KMS-11 (cell line): ENCODE measurements at regions not wholly inside any gene's neighbourhood (a gene's known extent, or its start where the extent isn't known, plus 50 kb on each side); places are given as distances from the start of the nearest gene placed in this dataset.

ENCODE experiments used
- H2AFZ ChIP-seq: fragments of 200-600 bp; sonication (generic); 2 replicates; pipeline ENCODE4 v1.6.1; 2016; ENCODE audit warnings: antibody characterized with exemption, mixed run types, low read depth
- H3K27ac ChIP-seq: fragments of 200-600 bp; sonication (generic); 2 replicates; pipeline ENCODE4 v1.6.1; 2016; ENCODE audit warnings: mild to moderate bottlenecking, mixed run types
- H3K27me3 ChIP-seq: fragments of 200-600 bp; sonication (generic); 2 replicates; pipeline ENCODE4 v1.6.1; 2017; ENCODE audit warnings: mild to moderate bottlenecking, low read depth, mixed run types, moderate library complexity; ENCODE audit not compliant: insufficient read depth
- H3K36me3 ChIP-seq: fragments of 200-600 bp; sonication (generic); 2 replicates; pipeline ENCODE4 v1.6.1; 2017; ENCODE audit warnings: mild to moderate bottlenecking, mixed run types; ENCODE audit not compliant: insufficient read depth
- H3K4me1 ChIP-seq: fragments of 200-600 bp; sonication (generic); 2 replicates; pipeline ENCODE4 v1.6.1; 2016; ENCODE audit warnings: mild to moderate bottlenecking, low read depth, mixed run types; ENCODE audit not compliant: poor library complexity, severe bottlenecking
- H3K4me2 ChIP-seq: fragments of 200-600 bp; sonication (generic); 2 replicates; pipeline ENCODE4 v1.7.0; 2016; ENCODE audit warnings: mild to moderate bottlenecking, mixed run types
- H3K4me3 ChIP-seq: fragments of 200-600 bp; sonication (generic); IDR thresholded peaks from 2 replicates; pipeline ENCODE4 v1.6.1; 2017; ENCODE audit warnings: low read depth, low read length, mixed read lengths; ENCODE audit not compliant: insufficient read depth
- H3K79me2 ChIP-seq: fragments of 200-600 bp; sonication (generic); 2 replicates; pipeline ENCODE4 v1.6.1; 2016; ENCODE audit warnings: low read depth, mixed run types; ENCODE audit not compliant: insufficient read depth
- H3K9ac ChIP-seq: fragments of 200-600 bp; sonication (generic); 2 replicates; pipeline ENCODE4 v1.6.1; 2016; ENCODE audit warnings: mild to moderate bottlenecking, mixed run types
- H4K20me1 ChIP-seq: fragments of 200-600 bp; sonication (generic); 2 replicates; pipeline ENCODE4 v1.6.1; 2016; ENCODE audit warnings: mild to moderate bottlenecking, mixed run types; ENCODE audit not compliant: insufficient read depth
- TF ChIP-seq, protein P1 (sequence below): fragments of 200-600 bp; sonication (generic); conservative IDR thresholded peaks from 2 replicates; pipeline ENCODE4 v1.6.1; 2017; ENCODE audit warnings: low read depth, mild to moderate bottlenecking, antibody characterized with exemption, low read length, moderate library complexity, mixed read lengths

DNA sequence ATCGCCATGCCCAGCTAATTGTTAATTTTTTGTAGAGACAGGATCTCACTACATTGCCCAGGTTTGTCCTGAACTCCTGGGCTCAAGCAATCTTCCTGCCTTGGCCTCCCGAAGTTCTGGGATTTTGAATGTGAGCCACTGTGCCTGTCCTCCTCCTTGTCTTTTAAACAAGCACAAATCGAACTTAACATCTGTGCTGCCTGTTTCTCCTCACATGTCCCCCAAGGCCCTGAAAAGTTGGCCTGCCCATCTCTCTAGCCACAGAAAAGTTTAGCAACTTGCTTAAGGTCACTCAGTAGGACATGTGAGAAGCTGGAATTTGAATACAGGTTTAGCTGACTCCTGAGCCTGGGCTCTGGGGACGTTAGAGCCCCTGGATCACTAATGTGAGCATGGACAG is 115.7 kb upstream of the KCNG1 start:
- no peak overlapping the region for H2AFZ ChIP-seq
- H3K9ac ChIP-seq = no peak overlapping the region
- H4K20me1 ChIP-seq = no peaks in the 10 kb centered on the region
- no peak overlapping the region for H3K4me2 ChIP-seq
- no peaks in the 10 kb centered on the region for H3K27me3 ChIP-seq
- no peak overlapping the region for H3K4me3 ChIP-seq
- no peaks in the 10 kb centered on the region for H3K79me2 ChIP-seq
- no peaks in the 10 kb centered on the region for H3K36me3 ChIP-seq
- TF ChIP-seq, protein P1, sequence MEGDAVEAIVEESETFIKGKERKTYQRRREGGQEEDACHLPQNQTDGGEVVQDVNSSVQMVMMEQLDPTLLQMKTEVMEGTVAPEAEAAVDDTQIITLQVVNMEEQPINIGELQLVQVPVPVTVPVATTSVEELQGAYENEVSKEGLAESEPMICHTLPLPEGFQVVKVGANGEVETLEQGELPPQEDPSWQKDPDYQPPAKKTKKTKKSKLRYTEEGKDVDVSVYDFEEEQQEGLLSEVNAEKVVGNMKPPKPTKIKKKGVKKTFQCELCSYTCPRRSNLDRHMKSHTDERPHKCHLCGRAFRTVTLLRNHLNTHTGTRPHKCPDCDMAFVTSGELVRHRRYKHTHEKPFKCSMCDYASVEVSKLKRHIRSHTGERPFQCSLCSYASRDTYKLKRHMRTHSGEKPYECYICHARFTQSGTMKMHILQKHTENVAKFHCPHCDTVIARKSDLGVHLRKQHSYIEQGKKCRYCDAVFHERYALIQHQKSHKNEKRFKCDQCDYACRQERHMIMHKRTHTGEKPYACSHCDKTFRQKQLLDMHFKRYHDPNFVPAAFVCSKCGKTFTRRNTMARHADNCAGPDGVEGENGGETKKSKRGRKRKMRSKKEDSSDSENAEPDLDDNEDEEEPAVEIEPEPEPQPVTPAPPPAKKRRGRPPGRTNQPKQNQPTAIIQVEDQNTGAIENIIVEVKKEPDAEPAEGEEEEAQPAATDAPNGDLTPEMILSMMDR = no peak
- no peak overlapping the region for H3K27ac ChIP-seq
- H3K4me1 ChIP-seq = no peaks in the 10 kb centered on the region

DNA sequence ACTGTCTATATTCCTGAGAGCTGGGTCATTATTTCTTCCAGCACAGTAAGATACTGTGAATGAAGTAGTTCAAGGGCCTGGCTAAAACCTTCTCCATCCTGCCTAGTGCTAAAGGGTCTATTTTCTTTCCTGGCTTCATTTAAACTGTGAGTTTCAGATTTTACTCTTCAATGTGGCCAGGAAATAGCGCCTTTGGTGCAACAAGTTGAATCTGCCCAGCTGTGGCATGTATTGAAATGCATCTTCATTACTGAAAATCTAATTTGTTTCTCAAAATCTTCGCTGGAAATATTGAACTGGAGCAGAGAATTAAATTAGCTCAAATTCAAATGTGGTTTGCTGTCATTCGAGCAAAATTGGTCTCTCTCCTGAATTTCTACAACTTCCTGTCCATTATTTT is 114.6 kb upstream of the KCNG1 start:
- Histone ChIP-seq H3K27ac (no peak overlapping the region), H3K9ac (no peak overlapping the region), H4K20me1 (no peaks in the 10 kb centered on the region), H3K4me2 (no peak overlapping the region), H3K4me1 (no peaks in the 10 kb centered on the region), H2AFZ (no peak overlapping the region), H3K79me2 (no peaks in the 10 kb centered on the region), H3K36me3 (no peaks in the 10 kb centered on the region), H3K27me3 (no peaks in the 10 kb centered on the region), H3K4me3 (no peak overlapping the region)
- TF ChIP-seq, protein P1 = no peak

DNA sequence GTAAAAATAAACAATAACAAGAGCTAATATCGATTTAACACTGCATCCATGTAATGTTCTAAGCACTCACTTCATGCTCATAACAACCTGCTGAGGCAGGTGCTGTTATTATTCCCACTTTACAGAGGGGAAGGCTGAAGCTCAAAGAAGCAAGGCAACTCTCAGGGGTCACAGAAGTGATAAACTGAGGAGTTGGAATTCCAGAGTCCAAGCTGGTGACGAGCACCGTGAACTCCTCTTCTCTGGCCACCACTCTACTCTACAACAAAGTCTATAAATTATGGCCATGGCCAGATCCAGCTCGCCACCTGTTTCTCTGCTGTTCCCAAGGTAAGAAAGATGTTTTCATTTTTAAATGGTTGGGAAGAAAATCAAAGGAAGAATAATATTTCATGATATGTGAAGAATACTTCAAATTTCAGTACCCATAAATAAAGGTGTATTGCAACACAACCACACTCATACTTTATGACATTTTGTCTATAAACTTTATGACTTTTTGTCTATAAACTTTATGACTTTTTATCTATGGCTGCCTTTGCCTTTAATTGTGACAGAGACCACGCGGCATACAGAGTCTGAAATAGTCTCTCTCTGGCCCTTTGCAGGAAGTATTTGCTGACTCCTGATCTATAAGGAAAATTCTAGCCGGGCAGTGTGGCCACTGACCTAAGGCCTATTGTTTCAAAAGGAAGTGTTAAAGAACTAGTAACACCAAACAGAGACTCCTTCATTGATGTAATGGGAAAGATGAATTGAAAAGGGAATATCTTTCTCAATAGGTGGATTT is 113.2 kb upstream of the KCNG1 start:
- TF ChIP-seq, protein P1 = no peak
- H3K4me2 ChIP-seq = no peak overlapping the region

DNA sequence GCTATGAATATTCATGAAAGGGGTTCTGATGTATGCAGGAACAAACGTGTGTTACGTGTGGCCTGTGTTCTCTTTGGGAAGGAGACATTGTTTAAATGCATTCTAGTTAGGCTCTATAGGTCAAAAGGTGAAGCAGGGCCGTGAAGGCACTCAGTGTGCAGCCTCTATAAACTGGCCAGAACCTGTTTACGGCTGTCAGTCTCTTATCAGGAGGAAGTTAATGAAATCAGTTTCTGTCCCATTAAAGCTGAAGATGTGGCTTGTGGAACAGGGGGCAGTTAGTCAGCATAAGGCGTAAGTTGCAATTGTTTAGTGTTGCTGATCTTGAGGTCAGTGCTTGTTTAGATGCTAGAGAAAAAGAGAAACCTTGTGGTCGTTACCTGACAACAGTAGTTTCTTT is 111.5 kb upstream of the KCNG1 start:
- Histone ChIP-seq H3K4me2 (no peak overlapping the region), H3K79me2 (no peaks in the 10 kb centered on the region), H3K4me3 (no peak overlapping the region), H4K20me1 (no peaks in the 10 kb centered on the region), H3K9ac (no peak overlapping the region), H3K27ac (no peak overlapping the region), H3K27me3 (no peaks in the 10 kb centered on the region), H3K36me3 (no peaks in the 10 kb centered on the region), H3K4me1 (no peaks in the 10 kb centered on the region), H2AFZ (no peak overlapping the region)
- TF ChIP-seq, protein P1 = no peak

More for the DNA sequence above, 113.2 kb upstream of the KCNG1 start:
- Histone ChIP-seq H3K4me1 (no peaks in the 10 kb centered on the region), H3K79me2 (no peaks in the 10 kb centered on the region), H3K36me3 (no peaks in the 10 kb centered on the region), H3K4me3 (no peak overlapping the region), H3K27me3 (no peaks in the 10 kb centered on the region), H2AFZ (no peak overlapping the region), H3K9ac (no peak overlapping the region), H4K20me1 (no peaks in the 10 kb centered on the region), H3K27ac (no peak overlapping the region)
